Esophagus squamous epithelium (tissue), 5 donors: ENCODE measurements at regions not wholly inside any gene's neighbourhood (a gene's known extent, or its start where the extent isn't known, plus 50 kb on each side); places are given as distances from the start of the nearest gene placed in this dataset.

ENCODE experiments used
- DNase-seq: peaks from one replicate; lab custom pipeline; 2025; lab: John Stamatoyannopoulos, UW
- H3K27ac ChIP-seq, 4 donors: fragments of 200-600 bp; sonication (generic); one replicate each; pipeline ENCODE4 v1.5.1; 2016 to 2019; ENCODE audit warnings: mild to moderate bottlenecking in 1 of 4
- H3K27me3 ChIP-seq, 4 donors: fragments of 200-600 bp; sonication (generic); 1 replicate in 3 of 4; 2 replicates in 1 of 4; pipeline versions ENCODE4 v1.5.1 to v1.6.0; 2017 to 2021; ENCODE audit warnings: antibody characterized with exemption in 1 of 4
- H3K36me3 ChIP-seq, 3 donors: fragments of 200-600 bp; sonication (generic); one replicate each; pipeline ENCODE4 v1.5.1; 2016 to 2019
- H3K4me1 ChIP-seq, 3 donors: fragments of 200-600 bp; sonication (generic); one replicate each; pipeline ENCODE4 v1.5.1; 2017 to 2019
- H3K4me3 ChIP-seq, 4 donors: fragments of 200-600 bp; sonication (generic); 1 replicate in 3 of 4; 2 replicates in 1 of 4; pipeline ENCODE4 v1.5.1; 2016 to 2019; ENCODE audit warnings: mild to moderate bottlenecking in 2 of 4, moderate library complexity in 1 of 4
- H3K9me3 ChIP-seq, 3 donors: fragments of 200-600 bp; sonication (generic); one replicate each; pipeline ENCODE4 v1.5.1; 2016 to 2019
- POLR2A ChIP-seq, 4 donors: fragments of 450-650 bp; IDR thresholded peaks; one replicate each; pipeline ENCODE4 v1.6.1; 2017; ENCODE audit warnings: antibody characterized with exemption in 4 of 4, mild to moderate bottlenecking in 4 of 4, moderate library complexity in 3 of 4
- WGBS, 2 donors: methylation state at CpG; one replicate each; pipeline ENCODE4 v1.1.5; 2018; 5-methylcytosine and 5-hydroxymethylcytosine counted together
- intact Hi-C: fragments of 100-400 bp; cut with DNase I; formaldehyde crosslinking; loops from one replicate; pipeline ENCODE4 v1.15.0; 2022
- TF ChIP-seq, protein P1 (sequence below), 6 experiments: fragments of 450-650 bp in 4 of 6; fragments of 200-600 bp in 2 of 6; sonication (generic) in 2 of 6; IDR thresholded peaks; one replicate each; pipeline ENCODE4 v1.5.1; 2016 to 2019; ENCODE audit warnings: antibody characterized with exemption in 6 of 6, mild to moderate bottlenecking in 4 of 6, moderate library complexity in 4 of 6
- donor health status: DM: yes; HTN: yes; CAD: no.

DNA sequence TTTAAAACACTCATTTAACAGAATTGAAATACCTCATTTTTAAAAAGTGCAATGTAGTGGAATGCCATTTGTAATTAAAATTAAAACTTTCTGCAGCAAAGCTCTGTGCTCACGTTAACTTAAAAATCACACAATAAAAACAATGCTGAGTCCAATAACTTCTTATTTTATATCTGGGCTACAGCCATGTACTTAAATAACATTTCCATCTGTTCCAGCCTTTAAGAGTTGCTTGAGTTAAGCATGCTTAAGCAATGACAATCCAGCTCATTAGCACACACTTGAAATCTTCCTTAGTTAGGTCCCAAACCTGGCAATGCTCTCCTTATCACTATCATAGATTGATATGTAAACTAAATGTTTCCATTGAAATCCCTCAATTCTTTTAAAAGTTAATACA, 132.3 kb upstream of the CDH12 start:
- H3K4me1 ChIP-seq = no peaks in the 10 kb centered on the region
- H3K27me3 ChIP-seq = no peaks in the 10 kb centered on the region
- WGBS, 2 donors = 71 to 81% methylated on average over 1 of the region's 1 CpG
- no peak overlapping the region for H3K27ac ChIP-seq
- intact Hi-C loops = no loop called here
- TF ChIP-seq, protein P1, sequence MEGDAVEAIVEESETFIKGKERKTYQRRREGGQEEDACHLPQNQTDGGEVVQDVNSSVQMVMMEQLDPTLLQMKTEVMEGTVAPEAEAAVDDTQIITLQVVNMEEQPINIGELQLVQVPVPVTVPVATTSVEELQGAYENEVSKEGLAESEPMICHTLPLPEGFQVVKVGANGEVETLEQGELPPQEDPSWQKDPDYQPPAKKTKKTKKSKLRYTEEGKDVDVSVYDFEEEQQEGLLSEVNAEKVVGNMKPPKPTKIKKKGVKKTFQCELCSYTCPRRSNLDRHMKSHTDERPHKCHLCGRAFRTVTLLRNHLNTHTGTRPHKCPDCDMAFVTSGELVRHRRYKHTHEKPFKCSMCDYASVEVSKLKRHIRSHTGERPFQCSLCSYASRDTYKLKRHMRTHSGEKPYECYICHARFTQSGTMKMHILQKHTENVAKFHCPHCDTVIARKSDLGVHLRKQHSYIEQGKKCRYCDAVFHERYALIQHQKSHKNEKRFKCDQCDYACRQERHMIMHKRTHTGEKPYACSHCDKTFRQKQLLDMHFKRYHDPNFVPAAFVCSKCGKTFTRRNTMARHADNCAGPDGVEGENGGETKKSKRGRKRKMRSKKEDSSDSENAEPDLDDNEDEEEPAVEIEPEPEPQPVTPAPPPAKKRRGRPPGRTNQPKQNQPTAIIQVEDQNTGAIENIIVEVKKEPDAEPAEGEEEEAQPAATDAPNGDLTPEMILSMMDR (IDR thresholded peaks at IDR 0.05) = no peak
- no peak for TF ChIP-seq POLR2A (IDR thresholded peaks at IDR 0.05)
- no peaks in the 10 kb centered on the region for H3K9me3 ChIP-seq
- DNase-seq = no peak
- H3K4me3 ChIP-seq = no peak overlapping the region
- no peaks in the 10 kb centered on the region for H3K36me3 ChIP-seq

DNA sequence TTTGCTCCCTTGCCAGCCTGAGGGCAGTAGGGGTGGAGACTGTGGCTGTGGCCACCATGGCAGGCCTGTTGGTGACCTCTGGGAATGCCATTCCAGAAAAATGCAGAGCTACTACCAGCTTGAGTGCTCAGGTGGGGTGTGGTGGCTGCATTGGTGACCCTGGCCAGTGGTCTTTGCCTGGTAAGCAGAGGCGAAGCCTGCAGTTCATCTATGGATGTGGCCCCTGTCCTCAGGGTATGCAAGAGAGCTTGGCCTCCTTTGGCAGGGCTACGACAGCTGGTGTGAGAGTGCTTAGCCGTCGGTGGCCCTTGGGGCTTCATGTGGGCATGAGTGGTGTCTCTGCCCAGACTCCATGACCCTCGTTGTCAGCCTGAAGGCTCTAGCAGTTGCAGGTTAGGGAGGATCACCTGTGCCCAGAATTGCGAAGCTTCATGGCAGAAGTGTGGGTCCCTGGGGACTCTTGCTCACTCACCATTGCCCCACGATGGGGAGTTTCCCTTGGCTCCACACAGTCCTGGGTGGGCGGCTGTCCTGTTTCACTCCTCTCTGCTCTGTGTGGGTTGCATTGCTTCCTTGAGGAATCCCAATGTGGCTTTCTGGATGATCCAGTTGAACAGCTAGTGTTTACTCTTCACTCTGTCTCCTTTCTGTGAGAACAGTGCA, 117.9 kb upstream of the CDH12 start:
- WGBS, 2 donors = 47 to 100% methylated on average over 1 to 4 of the region's 8 CpGs
- Histone ChIP-seq H3K9me3 (peaks cover 0 to 12% (median 3%) of the 10 kb centered on the region in 3 donors), H3K27me3 (no peaks in the 10 kb centered on the region)

DNA sequence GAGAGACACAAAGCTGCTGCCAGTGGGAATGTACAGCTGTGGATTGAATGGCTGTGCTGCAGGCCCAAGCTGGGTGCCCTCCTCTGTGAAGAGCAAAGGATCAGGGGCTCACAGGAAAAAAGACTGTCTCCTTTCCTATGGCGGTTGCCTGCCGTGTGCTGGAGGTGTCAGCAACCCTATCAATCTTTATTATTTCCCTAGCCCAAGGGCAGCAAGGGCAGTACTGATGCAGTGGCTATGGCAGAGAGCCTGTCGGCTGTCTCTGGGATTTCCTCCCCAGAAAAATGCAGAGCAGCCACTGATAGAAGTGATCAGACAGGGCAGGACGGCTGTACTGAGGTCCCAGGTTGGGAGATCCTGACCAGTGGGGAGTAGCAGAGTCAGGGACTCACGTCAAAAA, 117.3 kb upstream of the CDH12 start:
- DNase-seq = no peak
- Histone ChIP-seq H3K27ac (no peak overlapping the region), H3K27me3 (no peaks in the 10 kb centered on the region), H3K4me3 (no peak overlapping the region), H3K9me3 (peaks cover 0 to 12% (median 3%) of the 10 kb centered on the region in 3 donors), H3K4me1 (no peaks in the 10 kb centered on the region), H3K36me3 (no peaks in the 10 kb centered on the region)
- no peak for TF ChIP-seq POLR2A (IDR thresholded peaks at IDR 0.05)
- TF ChIP-seq, protein P1 (IDR thresholded peaks at IDR 0.05) = no peak
- intact Hi-C loops = no loop called here
- 44 to 58% methylated on average over 2 to 5 of the region's 5 CpGs for WGBS, 2 donors

More for the DNA sequence above, 117.9 kb upstream of the CDH12 start:
- no peak overlapping the region for H3K4me3 ChIP-seq
- H3K4me1 ChIP-seq = no peaks in the 10 kb centered on the region
- intact Hi-C loops = no loop called here
- no peak for DNase-seq
- H3K36me3 ChIP-seq = no peaks in the 10 kb centered on the region
- H3K27ac ChIP-seq = no peak overlapping the region
- TF ChIP-seq, protein P1 (IDR thresholded peaks at IDR 0.05) = no peak
- no peak for TF ChIP-seq POLR2A (IDR thresholded peaks at IDR 0.05)

DNA sequence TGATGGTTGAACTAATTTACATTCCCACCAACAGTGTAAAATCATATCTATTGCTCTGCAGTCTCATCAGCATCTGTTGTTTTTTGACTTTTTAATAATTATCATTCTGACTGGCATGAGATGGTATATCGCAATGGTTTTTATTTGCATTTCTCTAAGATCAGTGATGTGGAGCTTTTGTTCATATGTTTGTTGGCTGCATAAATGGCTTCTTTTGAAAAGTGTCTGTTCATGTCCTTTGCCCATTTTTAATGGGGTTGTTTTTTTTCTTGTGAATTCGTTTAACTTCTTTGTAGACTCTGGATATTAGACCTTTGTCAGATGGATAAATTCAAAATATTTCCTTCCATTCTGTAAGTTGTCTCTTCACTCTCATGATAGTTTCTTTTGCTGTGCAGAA, 115.2 kb upstream of the CDH12 start:
- Histone ChIP-seq H3K36me3 (no peaks in the 10 kb centered on the region), H3K9me3 (peaks cover 0 to 12% (median 3%) of the 10 kb centered on the region in 3 donors), H3K4me1 (no peaks in the 10 kb centered on the region), H3K27ac (no peak overlapping the region), H3K27me3 (no peaks in the 10 kb centered on the region), H3K4me3 (no peak overlapping the region)
- 74 to 76% methylated on average over 2 of the region's 2 CpGs for WGBS, 2 donors
- intact Hi-C loops = no loop called here
- no peak for DNase-seq
- TF ChIP-seq, protein P1 (IDR thresholded peaks at IDR 0.05) = no peak
- TF ChIP-seq POLR2A (IDR thresholded peaks at IDR 0.05) = no peak

GRCh38 chr5:22965960-22966359, 112.8 kb upstream of the CDH12 start:
- intact Hi-C loops = no loop called here
- WGBS, 2 donors = 41 to 59% methylated on average over 1 of the region's 1 CpG
- no peaks in the 10 kb centered on the region for H3K4me1 ChIP-seq

More at GRCh38 chr5:22965960-22966359, 112.8 kb upstream of the CDH12 start:
- Histone ChIP-seq H3K9me3 (peaks cover 0 to 5% (median 3%) of the 10 kb centered on the region in 3 donors), H3K27ac (no peak overlapping the region), H3K27me3 (no peaks in the 10 kb centered on the region), H3K36me3 (no peaks in the 10 kb centered on the region), H3K4me3 (no peak overlapping the region)
- no peak for DNase-seq
- TF ChIP-seq, protein P1 (IDR thresholded peaks at IDR 0.05) = no peak
- TF ChIP-seq POLR2A (IDR thresholded peaks at IDR 0.05) = no peak
